PC-3 (cell line): ENCODE measurements at regions not wholly inside any gene's neighbourhood (a gene's known extent, or its start where the extent isn't known, plus 50 kb on each side); places are given as distances from the start of the nearest gene placed in this dataset.

Experiments used
- ATAC-seq: fragments of 200-7000 bp; cut with Tn5 transposase; 2 replicates; pipeline ENCODE4 v1.9.1; 2020; ENCODE audit warnings: mild to moderate bottlenecking, moderate library complexity
- BruUV-seq: library from RNA; stranded (reverse); fragments of 400-500 nt; replicated peaks from 2 replicates; lab custom pipeline; 2021; lab: Mats Ljungman, UMichigan
- CTCF ChIA-PET: fragments of 300-600 bp; sonication (Branson Sonifier 250); formaldehyde crosslinking; loops from one replicate; lab custom pipeline; 2022; ENCODE audit warnings: antibody characterized with exemption; lab: Charles Lee
- POLR2A ChIA-PET: fragments of 300-600 bp; sonication (Branson Sonifier 250); formaldehyde crosslinking; loops from one replicate; lab custom pipeline; 2022; ENCODE audit warnings: antibody characterized with exemption; ENCODE audit not compliant: unreplicated experiment; lab: Charles Lee
- DNase-seq: peaks from one replicate; pipeline ENCODE4 v3.0.0-alpha.2; 2015
- H2AFZ ChIP-seq: fragments of 300-600 bp; sonication (generic); 2 replicates; pipeline ENCODE4 v1.6.0; 2016; ENCODE audit warnings: antibody characterized with exemption, low read length
- H3F3A ChIP-seq: fragments of 300-600 bp; sonication (generic); one replicate; pipeline ENCODE4 v1.6.0; 2017; ENCODE audit warnings: antibody characterized with exemption, low read length, control low read depth, mild to moderate bottlenecking; ENCODE audit not compliant: unreplicated experiment
- H3K27ac ChIP-seq: fragments of 300-600 bp; sonication (generic); 2 replicates; pipeline ENCODE4 v1.5.1; 2016; ENCODE audit warnings: mild to moderate bottlenecking, low read length
- H3K27me3 ChIP-seq: fragments of 300-600 bp; sonication (generic); 2 replicates; pipeline ENCODE4 v1.6.1; 2016; ENCODE audit warnings: low read length, mixed read lengths
- H3K36me3 ChIP-seq: fragments of 300-600 bp; sonication (generic); 2 replicates; pipeline ENCODE4 v1.6.1; 2016; ENCODE audit warnings: low read depth, mixed run types, low read length, mixed read lengths
- H3K4me1 ChIP-seq: fragments of 300-600 bp; sonication (generic); 2 replicates; pipeline ENCODE4 v1.5.1; 2016; ENCODE audit warnings: low read length; ENCODE audit not compliant: insufficient read depth
- H3K4me2 ChIP-seq: fragments of 300-600 bp; sonication (generic); 2 replicates; pipeline ENCODE4 v1.6.0; 2016; ENCODE audit warnings: low read length
- H3K4me3 ChIP-seq: fragments of 300-600 bp; sonication (generic); 2 replicates; pipeline ENCODE4 v1.5.1; 2016; ENCODE audit warnings: mild to moderate bottlenecking, low read length, mixed read lengths
- H3K79me2 ChIP-seq: fragments of 300-600 bp; sonication (generic); 2 replicates; pipeline ENCODE4 v1.6.1; 2017; ENCODE audit warnings: low read length, mixed read lengths
- H3K9ac ChIP-seq: fragments of 300-600 bp; sonication (generic); 2 replicates; pipeline ENCODE4 v1.6.0; 2016; ENCODE audit warnings: mild to moderate bottlenecking, low read length
- H3K9me2 ChIP-seq: fragments of 300-600 bp; sonication (generic); replicated peaks from 2 replicates; pipeline ENCODE4 v1.6.1; 2016; ENCODE audit warnings: mixed run types, low read length, mixed read lengths
- H3K9me3 ChIP-seq: fragments of 300-600 bp; sonication (generic); 2 replicates; pipeline ENCODE4 v1.6.1; 2016; ENCODE audit warnings: low read length, mixed read lengths
- H4K20me1 ChIP-seq: fragments of 300-600 bp; sonication (generic); 2 replicates; pipeline ENCODE4 v1.6.1; 2016; ENCODE audit warnings: low read length, mixed read lengths
- EZH2 ChIP-seq: fragments of 300-600 bp; sonication (generic); IDR thresholded peaks from one replicate; pipeline ENCODE4 v1.6.1; 2017; ENCODE audit warnings: antibody characterized with exemption, mild to moderate bottlenecking, low read length; ENCODE audit not compliant: unreplicated experiment
- EZH2phosphoT487 ChIP-seq: fragments of 300-600 bp; sonication (generic); IDR thresholded peaks from 2 replicates; pipeline ENCODE4 v1.6.1; 2018; ENCODE audit warnings: mild to moderate bottlenecking, antibody characterized with exemption, low read length, borderline replicate concordance
- intact Hi-C: fragments of 100-400 bp; cut with micrococcal nuclease; formaldehyde crosslinking; loops from 2 replicates; pipeline ENCODE4 v1.9.0; 2023
- TF ChIP-seq, protein P1 (sequence below): fragments of 300-600 bp; sonication (generic); conservative IDR thresholded peaks from 2 replicates; pipeline ENCODE4 v1.5.1; 2017; ENCODE audit warnings: antibody characterized with exemption, low read depth, mild to moderate bottlenecking, low read length

DNA sequence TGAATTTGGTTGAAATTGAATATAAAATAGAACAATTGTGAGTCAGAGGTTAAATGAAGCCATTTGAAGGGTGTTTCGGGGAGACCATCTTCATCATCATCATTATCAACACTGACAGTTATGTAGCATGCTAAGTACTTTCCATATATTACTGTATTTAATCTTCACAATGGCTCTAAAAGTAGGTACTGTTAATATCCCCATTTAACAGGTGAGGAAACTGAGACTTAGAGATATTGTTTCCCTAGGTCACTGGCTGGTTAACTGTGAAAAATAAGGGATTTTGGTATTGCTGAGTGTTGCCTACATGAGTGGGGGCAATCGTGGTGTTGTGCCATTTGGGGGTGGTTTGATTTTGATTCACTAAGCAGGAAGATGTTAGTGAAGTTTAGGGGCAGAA lies 100.3 kb downstream of the TBX19 start:
- Histone ChIP-seq H3K27ac (no peak overlapping the region), H3K36me3 (no peaks in the 10 kb centered on the region), H3K27me3 (no peaks in the 10 kb centered on the region), H3F3A (no peaks in the 10 kb centered on the region), H3K9me2 (no peaks in the 10 kb centered on the region), H3K4me3 (no peak overlapping the region), H3K79me2 (no peaks in the 10 kb centered on the region), H3K9ac (no peak overlapping the region), H2AFZ (no peak overlapping the region), H3K4me1 (peaks cover 9% of the 10 kb centered on the region), H4K20me1 (no peaks in the 10 kb centered on the region), H3K4me2 (no peak overlapping the region), H3K9me3 (no peaks in the 10 kb centered on the region)
- DNase-seq (no peak), ATAC-seq (no peak)
- intact Hi-C loops: no loop called here
- BruUV-seq: no TSS peak
- TF ChIP-seq EZH2 (no peak), EZH2phosphoT487 (no peak)
- TF ChIP-seq, protein P1, sequence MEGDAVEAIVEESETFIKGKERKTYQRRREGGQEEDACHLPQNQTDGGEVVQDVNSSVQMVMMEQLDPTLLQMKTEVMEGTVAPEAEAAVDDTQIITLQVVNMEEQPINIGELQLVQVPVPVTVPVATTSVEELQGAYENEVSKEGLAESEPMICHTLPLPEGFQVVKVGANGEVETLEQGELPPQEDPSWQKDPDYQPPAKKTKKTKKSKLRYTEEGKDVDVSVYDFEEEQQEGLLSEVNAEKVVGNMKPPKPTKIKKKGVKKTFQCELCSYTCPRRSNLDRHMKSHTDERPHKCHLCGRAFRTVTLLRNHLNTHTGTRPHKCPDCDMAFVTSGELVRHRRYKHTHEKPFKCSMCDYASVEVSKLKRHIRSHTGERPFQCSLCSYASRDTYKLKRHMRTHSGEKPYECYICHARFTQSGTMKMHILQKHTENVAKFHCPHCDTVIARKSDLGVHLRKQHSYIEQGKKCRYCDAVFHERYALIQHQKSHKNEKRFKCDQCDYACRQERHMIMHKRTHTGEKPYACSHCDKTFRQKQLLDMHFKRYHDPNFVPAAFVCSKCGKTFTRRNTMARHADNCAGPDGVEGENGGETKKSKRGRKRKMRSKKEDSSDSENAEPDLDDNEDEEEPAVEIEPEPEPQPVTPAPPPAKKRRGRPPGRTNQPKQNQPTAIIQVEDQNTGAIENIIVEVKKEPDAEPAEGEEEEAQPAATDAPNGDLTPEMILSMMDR: no peak
- CTCF ChIA-PET: no interaction called here
- POLR2A ChIA-PET: no interaction called here

DNA sequence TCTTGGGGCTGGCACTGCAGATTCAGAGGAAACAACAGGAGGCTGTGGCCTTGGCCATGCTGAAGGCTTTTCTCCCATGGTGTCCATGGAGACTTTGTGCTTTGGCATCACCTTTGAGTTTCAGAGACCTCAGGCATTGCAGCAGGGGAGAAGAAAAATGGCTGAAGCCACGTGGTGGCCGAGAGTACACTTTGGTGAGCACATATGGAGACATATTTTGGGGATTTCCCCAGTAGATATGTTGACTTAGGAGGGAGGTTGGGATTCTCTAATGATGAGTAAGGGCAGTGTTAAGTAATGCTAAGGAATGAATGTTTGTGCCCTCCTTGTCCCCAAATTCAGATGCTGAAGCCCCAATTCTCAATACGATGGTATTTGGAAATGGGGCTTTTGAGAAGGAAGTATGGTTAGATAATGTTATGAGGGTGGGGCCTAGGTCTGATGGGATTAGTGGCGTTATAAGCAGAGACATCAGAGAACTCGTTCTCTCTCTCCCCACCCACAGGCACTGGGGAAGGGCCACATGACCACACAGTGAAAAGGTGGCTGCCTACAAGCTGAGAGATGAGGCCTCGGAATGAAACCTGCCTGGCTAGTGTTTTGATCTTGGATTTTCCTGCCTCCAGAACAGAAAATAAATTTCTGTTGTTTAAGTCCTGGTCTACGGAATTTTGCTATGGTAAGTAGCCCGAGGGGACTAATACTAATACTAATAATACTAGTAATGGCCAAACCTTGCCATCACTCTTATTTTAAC lies 98.6 kb downstream of the TBX19 start:
- Histone ChIP-seq H3K9me2 (no peaks in the 10 kb centered on the region), H3K79me2 (no peaks in the 10 kb centered on the region), H3K9me3 (no peaks in the 10 kb centered on the region), H3K4me2 (no peak overlapping the region), H3K36me3 (no peaks in the 10 kb centered on the region), H3K27me3 (no peaks in the 10 kb centered on the region), H2AFZ (peak overlapping the region; percentile 83), H3K4me3 (no peak overlapping the region), H3F3A (no peaks in the 10 kb centered on the region), H3K4me1 (peaks cover 9% of the 10 kb centered on the region), H3K27ac (peak overlapping the region; percentile 14), H4K20me1 (no peaks in the 10 kb centered on the region), H3K9ac (peak overlapping the region; percentile 20; the same call in 1 of the 2 replicates)
- TF ChIP-seq EZH2phosphoT487 (no peak), EZH2 (no peak)
- TF ChIP-seq, protein P1: no peak
- DNase-seq (peak; percentile 76), ATAC-seq (peak; percentile 70)
- ChIA-PET POLR2A (no interaction called here), CTCF (no interaction called here)
- intact Hi-C loops: no loop called here
- no TSS peak for BruUV-seq

DNA sequence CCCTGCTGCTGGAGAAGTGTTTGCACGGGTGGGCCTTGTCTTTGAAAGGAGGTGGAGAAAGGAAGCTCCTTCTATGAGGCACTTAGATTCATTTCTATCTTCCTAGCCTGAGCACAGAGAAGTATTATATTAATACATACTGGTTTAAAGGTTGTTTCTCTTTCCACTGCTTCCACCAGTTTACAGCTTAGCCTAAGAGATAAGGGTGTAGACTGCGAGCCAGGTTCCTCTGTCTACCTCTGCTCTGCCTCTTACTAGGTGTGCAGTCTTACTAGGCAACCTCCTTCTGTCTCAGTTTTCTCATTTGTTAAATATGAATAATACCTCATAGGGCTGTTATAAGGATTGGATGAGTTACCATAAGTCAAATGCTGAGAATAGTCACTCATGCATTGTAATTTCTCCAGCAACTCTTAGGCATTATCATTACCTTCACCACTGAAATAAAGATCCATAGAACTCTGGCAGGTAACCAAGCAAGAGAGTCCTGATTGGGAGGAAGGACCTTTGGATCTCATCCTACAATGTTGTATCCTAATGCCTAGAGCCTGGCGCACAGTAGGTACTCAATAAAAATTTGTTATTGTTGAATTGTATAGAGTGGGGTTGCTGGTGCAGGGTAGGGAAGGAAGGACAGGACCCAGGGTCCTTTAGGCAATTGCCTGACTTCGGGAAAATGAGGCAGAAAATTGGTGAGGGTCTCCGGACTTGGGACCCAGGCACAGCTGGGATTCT lies 95.1 kb downstream of the TBX19 start:
- Histone ChIP-seq H2AFZ (no peak overlapping the region), H3K9me2 (no peaks in the 10 kb centered on the region), H4K20me1 (no peaks in the 10 kb centered on the region), H3K27ac (no peak overlapping the region), H3K4me2 (no peak overlapping the region), H3K27me3 (no peaks in the 10 kb centered on the region), H3K9ac (no peak overlapping the region), H3K36me3 (no peaks in the 10 kb centered on the region), H3K4me3 (no peak overlapping the region), H3K4me1 (peaks cover 9% of the 10 kb centered on the region), H3F3A (no peaks in the 10 kb centered on the region), H3K9me3 (no peaks in the 10 kb centered on the region), H3K79me2 (no peaks in the 10 kb centered on the region)
- ATAC-seq (no peak), DNase-seq (no peak)
- TF ChIP-seq EZH2: no peak
- TF ChIP-seq EZH2phosphoT487: no peak
- TF ChIP-seq, protein P1: no peak
- CTCF ChIA-PET: no interaction called here
- no TSS peak for BruUV-seq
- intact Hi-C loops: no loop called here
- POLR2A ChIA-PET: no interaction called here
